GM18511 (cell line): ENCODE measurements at regions not wholly inside any gene's neighbourhood (a gene's known extent, or its start where the extent isn't known, plus 50 kb on each side); places are given as distances from the start of the nearest gene placed in this dataset.

ENCODE experiments used
- ATAC-seq: cut with Tn5 transposase; IDR thresholded peaks from one replicate; pipeline ENCODE4 v1.9.1; 2021; ENCODE audit warnings: mild to moderate bottlenecking, moderate library complexity; ENCODE audit not compliant: unreplicated experiment

GRCh38 chr4:133245226-133245625 lies 96.1 kb downstream of the PCDH10 start:
- no peak for ATAC-seq
